CMK (cell line): ENCODE measurements at regions not wholly inside any gene's neighbourhood (a gene's known extent, or its start where the extent isn't known, plus 50 kb on each side); places are given as distances from the start of the nearest gene placed in this dataset.
A peak's percentile ranks its signal among the peaks of the same experiment; 100 is the strongest.

Experiments
- DNase-seq: peaks from one replicate; pipeline ENCODE4 v3.0.0-alpha.2; 2010; ENCODE audit warnings: low read depth

GRCh38 chr4:120977435-120977997 is 55.0 kb upstream of the PRDM5 start:
- DNase-seq = peak; percentile 17

GRCh38 chr4:120973207-120973606 is 50.7 kb upstream of the PRDM5 start:
- no peak for DNase-seq
